GM12872 (cell line): ENCODE measurements at regions not wholly inside any gene's neighbourhood (a gene's known extent, or its start where the extent isn't known, plus 50 kb on each side); places are given as distances from the start of the nearest gene placed in this dataset.

Experiments
- TF ChIP-seq, protein P1 (sequence below): IDR thresholded peaks from 3 replicates; pipeline ENCODE4 v1.5.1; 2011; ENCODE audit warnings: low read depth, mild to moderate bottlenecking, low read length, moderate library complexity; ENCODE audit not compliant: insufficient read depth

DNA sequence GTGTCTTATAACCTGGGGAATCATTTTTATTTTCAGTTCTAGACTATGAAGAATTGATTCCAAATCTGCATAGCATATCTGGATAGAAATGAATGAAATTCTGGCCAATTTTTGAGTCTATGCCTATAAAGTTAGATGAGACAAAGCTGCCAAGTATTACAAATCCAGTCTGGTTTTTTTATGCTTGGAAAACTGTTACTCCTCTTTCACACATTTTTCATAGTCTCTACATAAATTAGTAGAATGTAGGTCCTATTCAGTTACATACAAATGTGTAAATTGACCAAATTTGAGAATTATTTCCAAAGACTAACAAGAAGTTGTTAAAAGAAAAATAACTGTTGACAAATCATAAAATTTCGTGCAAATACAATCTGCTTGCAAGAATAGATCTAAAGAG, 1505.2 kb downstream of the AMY1C start:
- TF ChIP-seq, protein P1, sequence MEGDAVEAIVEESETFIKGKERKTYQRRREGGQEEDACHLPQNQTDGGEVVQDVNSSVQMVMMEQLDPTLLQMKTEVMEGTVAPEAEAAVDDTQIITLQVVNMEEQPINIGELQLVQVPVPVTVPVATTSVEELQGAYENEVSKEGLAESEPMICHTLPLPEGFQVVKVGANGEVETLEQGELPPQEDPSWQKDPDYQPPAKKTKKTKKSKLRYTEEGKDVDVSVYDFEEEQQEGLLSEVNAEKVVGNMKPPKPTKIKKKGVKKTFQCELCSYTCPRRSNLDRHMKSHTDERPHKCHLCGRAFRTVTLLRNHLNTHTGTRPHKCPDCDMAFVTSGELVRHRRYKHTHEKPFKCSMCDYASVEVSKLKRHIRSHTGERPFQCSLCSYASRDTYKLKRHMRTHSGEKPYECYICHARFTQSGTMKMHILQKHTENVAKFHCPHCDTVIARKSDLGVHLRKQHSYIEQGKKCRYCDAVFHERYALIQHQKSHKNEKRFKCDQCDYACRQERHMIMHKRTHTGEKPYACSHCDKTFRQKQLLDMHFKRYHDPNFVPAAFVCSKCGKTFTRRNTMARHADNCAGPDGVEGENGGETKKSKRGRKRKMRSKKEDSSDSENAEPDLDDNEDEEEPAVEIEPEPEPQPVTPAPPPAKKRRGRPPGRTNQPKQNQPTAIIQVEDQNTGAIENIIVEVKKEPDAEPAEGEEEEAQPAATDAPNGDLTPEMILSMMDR: no peak

DNA sequence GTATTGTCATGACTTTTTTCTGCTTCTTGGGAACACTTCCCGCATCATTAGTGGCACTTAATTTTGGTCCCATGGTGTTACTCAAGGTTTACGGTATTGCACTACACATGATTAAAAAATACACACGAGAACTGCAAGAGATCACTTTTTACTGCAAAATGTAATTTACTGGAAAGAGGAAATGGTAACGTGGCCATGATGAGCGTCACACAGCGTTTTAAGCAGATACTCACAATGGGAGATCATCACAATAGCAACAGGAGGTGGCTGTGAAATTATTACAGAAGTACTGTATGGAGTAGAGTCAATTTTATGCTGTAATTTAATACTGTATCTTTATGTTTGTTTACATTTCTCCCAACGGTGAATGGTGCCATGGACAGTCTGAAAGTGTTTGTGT, 1510.3 kb downstream of the AMY1C start:
- TF ChIP-seq, protein P1: no peak

DNA sequence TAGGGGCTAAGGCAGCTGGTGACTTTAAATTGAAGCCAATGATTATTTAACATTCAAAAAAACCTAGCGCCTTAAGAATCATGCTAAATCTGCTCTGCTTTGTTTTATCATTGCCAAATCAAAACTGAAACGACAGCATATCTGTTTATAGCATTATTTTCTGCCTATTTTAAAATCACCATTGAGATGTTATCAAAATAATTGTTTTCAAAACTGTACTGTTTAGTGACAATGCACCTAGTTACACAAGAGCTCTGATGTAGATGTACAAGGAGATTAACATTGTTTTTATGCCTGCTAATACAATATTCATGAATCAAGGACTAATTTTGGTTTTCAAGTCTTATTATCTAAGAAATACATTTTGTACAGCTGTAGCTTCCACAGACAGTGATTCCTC, 1521.3 kb downstream of the AMY1C start:
- TF ChIP-seq, protein P1: no peak

DNA sequence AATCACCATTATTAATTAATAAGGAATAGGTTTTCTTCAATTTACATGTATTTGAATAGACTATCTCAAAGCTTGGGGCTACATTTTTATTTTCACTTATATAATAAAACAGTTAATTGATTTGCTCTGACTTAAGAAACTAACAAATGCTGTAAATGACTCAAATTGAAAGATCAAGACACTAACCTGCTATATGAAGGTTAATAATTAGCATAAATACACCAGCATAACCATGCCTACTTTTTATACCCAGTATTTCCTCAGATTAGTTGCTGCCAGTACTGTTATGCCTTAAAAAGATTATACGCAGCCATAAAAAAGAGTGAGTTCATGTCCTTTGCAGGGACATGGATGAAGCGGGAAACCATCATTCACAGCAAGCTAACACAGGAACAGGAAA, 1545.1 kb downstream of the AMY1C start:
- TF ChIP-seq, protein P1: no peak

DNA sequence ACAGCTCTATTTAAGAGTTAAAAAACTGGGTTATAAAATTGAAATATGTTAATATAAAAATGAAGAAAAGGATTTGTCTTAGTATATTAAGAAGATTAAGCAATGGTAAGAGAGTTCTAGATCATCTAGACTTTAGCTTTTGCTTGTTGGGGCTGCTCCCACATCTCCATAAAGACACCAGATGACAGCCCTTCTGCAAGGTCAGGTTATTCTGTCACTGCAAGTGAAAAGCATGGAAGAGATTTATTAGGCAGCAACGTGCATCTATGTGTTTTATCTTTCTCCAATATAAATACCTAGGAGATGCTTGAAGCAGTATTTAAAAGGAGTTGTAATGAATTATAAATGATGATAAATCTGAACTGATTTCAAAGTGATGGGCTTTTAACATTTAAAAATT, 1560.4 kb downstream of the AMY1C start:
- TF ChIP-seq, protein P1: no peak

DNA sequence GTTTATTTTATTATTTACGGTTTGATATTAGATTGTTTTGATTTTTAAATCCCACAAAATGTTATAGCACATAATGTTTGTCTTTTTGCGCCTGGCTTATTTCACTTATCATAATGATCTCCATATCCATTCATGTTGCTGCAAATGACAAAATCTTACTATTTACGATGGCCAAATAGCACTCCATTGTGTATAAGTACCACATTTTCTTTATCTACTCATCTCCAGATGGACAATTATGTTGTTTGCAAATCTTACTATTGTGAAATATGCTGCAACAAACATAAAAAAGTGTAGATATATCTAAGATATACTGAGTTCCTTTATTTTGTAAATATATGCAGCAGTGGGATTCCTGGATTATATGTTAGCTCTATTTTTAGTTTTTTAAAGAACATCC, 1568.3 kb downstream of the AMY1C start:
- TF ChIP-seq, protein P1: no peak

DNA sequence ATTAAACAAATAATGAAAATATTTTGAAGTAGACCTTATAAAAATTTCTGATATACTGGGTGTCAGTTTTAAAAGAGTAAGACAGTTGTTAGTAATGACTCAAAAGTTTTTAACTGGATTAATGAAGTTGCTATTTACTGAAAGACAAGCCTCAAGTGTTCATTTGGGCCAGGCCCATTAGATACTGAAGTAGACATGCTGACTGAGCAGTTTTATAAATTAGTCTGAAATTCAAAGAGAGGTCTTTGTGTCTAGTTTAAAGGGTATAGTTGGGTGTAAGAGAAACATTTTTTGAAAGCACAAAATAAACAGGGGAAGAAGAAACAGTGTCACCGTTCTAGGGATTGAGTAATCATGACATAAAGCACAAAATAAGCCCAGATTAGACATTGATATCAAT, 1577.2 kb downstream of the AMY1C start:
- TF ChIP-seq, protein P1: no peak

DNA sequence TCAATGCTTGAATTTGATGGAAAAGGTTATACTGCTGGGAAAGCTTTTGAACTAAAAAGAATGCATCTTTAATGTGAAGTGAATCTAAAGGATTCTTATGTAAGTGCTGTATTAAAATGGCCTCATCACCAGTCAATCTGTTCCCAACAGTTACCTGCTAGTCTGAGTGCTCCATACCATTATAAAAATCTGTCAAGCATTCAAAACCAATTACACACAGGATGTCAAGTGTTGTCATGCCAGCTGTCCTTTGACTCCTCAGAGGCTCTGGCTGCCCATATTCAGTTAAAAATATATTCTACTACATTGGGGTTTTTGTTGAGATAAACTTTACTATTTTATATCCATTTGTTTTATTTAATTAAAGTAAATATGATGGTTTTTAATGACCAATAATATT, 1587.7 kb downstream of the AMY1C start:
- TF ChIP-seq, protein P1: no peak
